Limb (tissue), 2 donors: ENCODE measurements at regions not wholly inside any gene's neighbourhood (a gene's known extent, or its start where the extent isn't known, plus 50 kb on each side); places are given as distances from the start of the nearest gene placed in this dataset.
"Not testable (repeated sequence)": the region's sequence is repeated elsewhere in the genome, so short reads cannot be mapped to it uniquely, and the experiment has no call there.

Experiments used
- DNase-seq, 2 donors: peaks; one replicate each; pipeline ENCODE4 v3.0.0-alpha.2; 2016; ENCODE audit errors: extremely low spot score in 2 of 2

GRCh38 chr5:34188001-34188822 is 145.2 kb upstream of the C1QTNF3 start:
- peak in 1 of 2 donors; percentile 56 for DNase-seq

GRCh38 chr5:34189246-34189645 is 146.2 kb upstream of the C1QTNF3 start:
- not testable (repeated sequence) for DNase-seq

GRCh38 chr5:34189752-34190411 is 146.9 kb upstream of the C1QTNF3 start:
- peak in 1 of 2 donors; percentile 29 for DNase-seq

- peak in 1 of 2 donors; percentile 38 for DNase-seq
These were observed 147.5 kb upstream of the C1QTNF3 start for GRCh38 chr5:34190466-34190865.

GRCh38 chr5:34191279-34191744 is 148.3 kb upstream of the C1QTNF3 start:
- peak in 1 of 2 donors; percentile 40 for DNase-seq

- peak; percentile 51 to 57 for DNase-seq
These were observed 149.3 kb upstream of the C1QTNF3 start for GRCh38 chr5:34192064-34192922.

GRCh38 chr5:34192923-34193262 is 149.9 kb upstream of the C1QTNF3 start:
- DNase-seq: not testable (repeated sequence)

GRCh38 chr5:34193297-34193696 is 150.3 kb upstream of the C1QTNF3 start:
- peak in 1 of 2 donors; percentile 22 for DNase-seq

GRCh38 chr5:34193804-34194203 is 150.8 kb upstream of the C1QTNF3 start:
- peak in 1 of 2 donors; percentile 26 for DNase-seq

- not testable (repeated sequence) for DNase-seq
These were observed 153.1 kb upstream of the C1QTNF3 start for GRCh38 chr5:34196091-34196490.

GRCh38 chr5:34205347-34205746 is 162.3 kb upstream of the C1QTNF3 start:
- not testable (repeated sequence) for DNase-seq

- not testable (repeated sequence) for DNase-seq
These were observed 174.4 kb upstream of the C1QTNF3 start for GRCh38 chr5:34217386-34217785.

GRCh38 chr5:34221329-34222073 is 178.5 kb upstream of the C1QTNF3 start:
- DNase-seq: not testable (repeated sequence)

- DNase-seq: not testable (repeated sequence)
These were observed 180.1 kb upstream of the C1QTNF3 start for GRCh38 chr5:34223158-34223557.

GRCh38 chr5:34230402-34230801 is 187.4 kb upstream of the C1QTNF3 start:
- not testable (repeated sequence) for DNase-seq

GRCh38 chr5:34243802-34244201 is 200.8 kb upstream of the C1QTNF3 start:
- DNase-seq: not testable (repeated sequence)

GRCh38 chr5:34244281-34245031 is 201.4 kb upstream of the C1QTNF3 start:
- peak; percentile 3 to 60 for DNase-seq

GRCh38 chr5:34245032-34245394 is 202.0 kb upstream of the C1QTNF3 start:
- peak in 1 of 2 donors; percentile 27 for DNase-seq

- not testable (repeated sequence) for DNase-seq
These were observed 202.8 kb upstream of the C1QTNF3 start for GRCh38 chr5:34245813-34246212.

- DNase-seq: not testable (repeated sequence)
These were observed 215.6 kb upstream of the C1QTNF3 start for GRCh38 chr5:34258598-34258997.
